MM.1S (cell line): ENCODE measurements at regions not wholly inside any gene's neighbourhood (a gene's known extent, or its start where the extent isn't known, plus 50 kb on each side); places are given as distances from the start of the nearest gene placed in this dataset.

Source experiments
- DNase-seq: peaks from one replicate; pipeline ENCODE4 v3.0.0-alpha.2; 2015
- H2AFZ ChIP-seq: fragments of 300-600 bp; sonication (generic); 2 replicates; pipeline ENCODE4 v1.6.0; 2016; ENCODE audit warnings: antibody characterized with exemption, low read length
- H3F3A ChIP-seq: fragments of 300-600 bp; sonication (generic); 2 replicates; pipeline ENCODE4 v1.6.1; 2016; ENCODE audit warnings: mild to moderate bottlenecking, antibody characterized with exemption, low read length, moderate library complexity, mixed read lengths; ENCODE audit not compliant: insufficient read depth
- H3K27ac ChIP-seq: fragments of 300-600 bp; sonication (generic); 2 replicates; pipeline ENCODE4 v1.5.1; 2016; ENCODE audit warnings: mild to moderate bottlenecking, low read length
- H3K27me3 ChIP-seq: fragments of 300-600 bp; sonication (generic); replicated peaks from 2 replicates; pipeline ENCODE4 v1.6.0; 2016; ENCODE audit warnings: low read length; ENCODE audit not compliant: insufficient read depth
- H3K36me3 ChIP-seq: fragments of 300-600 bp; sonication (generic); replicated peaks from 2 replicates; pipeline ENCODE4 v1.6.1; 2016; ENCODE audit warnings: mild to moderate bottlenecking, low read length, mixed read lengths; ENCODE audit not compliant: insufficient read depth
- H3K4me1 ChIP-seq: fragments of 300-600 bp; sonication (generic); 2 replicates; pipeline ENCODE4 v1.6.1; 2016; ENCODE audit warnings: low read length, mixed read lengths
- H3K4me2 ChIP-seq: fragments of 300-600 bp; sonication (generic); 2 replicates; pipeline ENCODE4 v1.6.0; 2016; ENCODE audit warnings: low read depth, low read length
- H3K4me3 ChIP-seq: fragments of 300-600 bp; sonication (generic); 2 replicates; pipeline ENCODE4 v1.5.1; 2016; ENCODE audit warnings: low read length, mixed read lengths
- H3K79me2 ChIP-seq: fragments of 300-600 bp; sonication (generic); 2 replicates; pipeline ENCODE4 v1.6.1; 2016; ENCODE audit warnings: mixed run types, low read length, mixed read lengths
- H3K9ac ChIP-seq: fragments of 300-600 bp; sonication (generic); 2 replicates; pipeline ENCODE4 v1.6.1; 2016; ENCODE audit warnings: low read length, mixed read lengths
- H3K9me2 ChIP-seq: fragments of 300-600 bp; sonication (generic); replicated peaks from 2 replicates; pipeline ENCODE4 v1.6.1; 2016; ENCODE audit warnings: mild to moderate bottlenecking, low read length, mixed read lengths; ENCODE audit not compliant: insufficient read depth
- H3K9me3 ChIP-seq: fragments of 300-600 bp; sonication (generic); replicated peaks from 2 replicates; pipeline ENCODE4 v1.6.1; 2016; ENCODE audit warnings: mild to moderate bottlenecking, low read length, mixed read lengths; ENCODE audit not compliant: insufficient read depth
- H4K20me1 ChIP-seq: fragments of 300-600 bp; sonication (generic); 2 replicates; pipeline ENCODE4 v1.6.1; 2016; ENCODE audit warnings: mild to moderate bottlenecking, low read length, moderate library complexity, mixed read lengths; ENCODE audit not compliant: insufficient read depth
- EZH2 ChIP-seq: fragments of 300-600 bp; sonication (generic); optimal IDR thresholded peaks from 2 replicates; pipeline ENCODE3; 2017; ENCODE audit warnings: low read depth, mild to moderate bottlenecking, antibody characterized with exemption, low read length, mixed read lengths
- EZH2phosphoT487 ChIP-seq: fragments of 300-600 bp; sonication (generic); IDR thresholded peaks from 2 replicates; pipeline ENCODE4 v1.6.1; 2018; ENCODE audit warnings: antibody characterized with exemption, low read length
- TF ChIP-seq, protein P1 (sequence below): fragments of 300-600 bp; sonication (generic); IDR thresholded peaks from 2 replicates; pipeline ENCODE4 v1.5.1; 2016; ENCODE audit warnings: antibody characterized with exemption, low read length, mixed read lengths

DNA sequence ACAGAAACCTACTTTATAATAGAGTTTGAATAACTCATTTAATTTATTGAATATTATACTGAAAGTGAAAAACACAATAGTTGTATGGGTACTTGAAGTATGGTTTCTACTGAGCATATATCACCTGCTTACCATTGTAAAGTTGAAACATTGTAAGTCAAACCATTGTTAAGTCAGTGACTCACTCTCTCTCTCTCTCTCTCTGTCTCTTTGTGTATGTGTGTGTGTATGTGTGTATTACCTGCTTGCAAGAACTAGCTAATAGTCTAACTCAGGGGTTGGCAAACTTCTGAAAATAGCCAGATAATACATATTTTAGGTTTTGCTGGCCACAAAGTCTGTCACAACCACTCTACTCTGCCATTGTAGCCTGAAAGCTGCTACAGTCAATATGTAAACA is 564.3 kb upstream of the ZNF608 start:
- no peak overlapping the region for H3K27ac ChIP-seq
- H3K4me1 ChIP-seq: no peaks in the 10 kb centered on the region

GRCh38 chr5:125311743-125312142 is 565.3 kb upstream of the ZNF608 start:
- no peak overlapping the region for H3K9ac ChIP-seq
- no peaks in the 10 kb centered on the region for H3K79me2 ChIP-seq
- no peaks in the 10 kb centered on the region for H3K4me1 ChIP-seq
- H3F3A ChIP-seq: no peaks in the 10 kb centered on the region
- H3K4me3 ChIP-seq: no peak overlapping the region
- no peaks in the 10 kb centered on the region for H3K9me3 ChIP-seq
- TF ChIP-seq, protein P1, sequence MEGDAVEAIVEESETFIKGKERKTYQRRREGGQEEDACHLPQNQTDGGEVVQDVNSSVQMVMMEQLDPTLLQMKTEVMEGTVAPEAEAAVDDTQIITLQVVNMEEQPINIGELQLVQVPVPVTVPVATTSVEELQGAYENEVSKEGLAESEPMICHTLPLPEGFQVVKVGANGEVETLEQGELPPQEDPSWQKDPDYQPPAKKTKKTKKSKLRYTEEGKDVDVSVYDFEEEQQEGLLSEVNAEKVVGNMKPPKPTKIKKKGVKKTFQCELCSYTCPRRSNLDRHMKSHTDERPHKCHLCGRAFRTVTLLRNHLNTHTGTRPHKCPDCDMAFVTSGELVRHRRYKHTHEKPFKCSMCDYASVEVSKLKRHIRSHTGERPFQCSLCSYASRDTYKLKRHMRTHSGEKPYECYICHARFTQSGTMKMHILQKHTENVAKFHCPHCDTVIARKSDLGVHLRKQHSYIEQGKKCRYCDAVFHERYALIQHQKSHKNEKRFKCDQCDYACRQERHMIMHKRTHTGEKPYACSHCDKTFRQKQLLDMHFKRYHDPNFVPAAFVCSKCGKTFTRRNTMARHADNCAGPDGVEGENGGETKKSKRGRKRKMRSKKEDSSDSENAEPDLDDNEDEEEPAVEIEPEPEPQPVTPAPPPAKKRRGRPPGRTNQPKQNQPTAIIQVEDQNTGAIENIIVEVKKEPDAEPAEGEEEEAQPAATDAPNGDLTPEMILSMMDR: no peak
- no peak for TF ChIP-seq EZH2
- no peak for TF ChIP-seq EZH2phosphoT487
- no peaks in the 10 kb centered on the region for H3K36me3 ChIP-seq
- H4K20me1 ChIP-seq: no peaks in the 10 kb centered on the region
- no peak overlapping the region for H3K27ac ChIP-seq
- DNase-seq: no peak
- no peak overlapping the region for H2AFZ ChIP-seq
- no peaks in the 10 kb centered on the region for H3K27me3 ChIP-seq
- H3K4me2 ChIP-seq: no peak overlapping the region
- no peaks in the 10 kb centered on the region for H3K9me2 ChIP-seq

More for the DNA sequence above, 564.3 kb upstream of the ZNF608 start:
- no peak for DNase-seq
- Histone ChIP-seq H4K20me1 (no peaks in the 10 kb centered on the region), H3K9me2 (no peaks in the 10 kb centered on the region), H3K27me3 (no peaks in the 10 kb centered on the region), H3K79me2 (no peaks in the 10 kb centered on the region), H3K4me2 (no peak overlapping the region), H3K9ac (no peak overlapping the region), H3F3A (no peaks in the 10 kb centered on the region), H3K9me3 (no peaks in the 10 kb centered on the region), H2AFZ (no peak overlapping the region), H3K4me3 (no peak overlapping the region), H3K36me3 (no peaks in the 10 kb centered on the region)
- no peak for TF ChIP-seq EZH2
- TF ChIP-seq, protein P1: no peak
- no peak for TF ChIP-seq EZH2phosphoT487

GRCh38 chr5:125313555-125313954 is 567.1 kb upstream of the ZNF608 start:
- Histone ChIP-seq H3K79me2 (no peaks in the 10 kb centered on the region), H4K20me1 (no peaks in the 10 kb centered on the region), H3K4me2 (no peak overlapping the region), H2AFZ (no peak overlapping the region), H3K36me3 (no peaks in the 10 kb centered on the region), H3F3A (no peaks in the 10 kb centered on the region), H3K9me2 (no peaks in the 10 kb centered on the region), H3K9ac (no peak overlapping the region), H3K4me3 (no peak overlapping the region), H3K27ac (no peak overlapping the region), H3K27me3 (no peaks in the 10 kb centered on the region), H3K4me1 (no peaks in the 10 kb centered on the region), H3K9me3 (no peaks in the 10 kb centered on the region)
- no peak for DNase-seq
- TF ChIP-seq, protein P1: no peak
- no peak for TF ChIP-seq EZH2
